ENCODE measurements at regions not wholly inside any gene's neighbourhood (a gene's known extent, or its start where the extent isn't known, plus 50 kb on each side); places are given as distances from the start of the nearest gene placed in this dataset.
A peak's percentile ranks its signal among the peaks of the same experiment; 100 is the strongest.
"Not testable (repeated sequence)": the region's sequence is repeated elsewhere in the genome, so short reads cannot be mapped to it uniquely, and the experiment has no call there.

GRCh38 chrX:41984628-41985027 lies 61.3 kb upstream of the CASK start:
- DNase-seq (ENCODE audit: low spot score), result peak; percentile 7

GRCh38 chrX:41982953-41983352 lies 59.6 kb upstream of the CASK start:
- DNase-seq (ENCODE audit: low spot score), result no peak

- DNase-seq (ENCODE audit: low spot score), result no peak
Observed at GRCh38 chrX:41981481-41982013, 58.2 kb upstream of the CASK start.

- DNase-seq (ENCODE audit: low spot score), result not testable (repeated sequence)
Observed at GRCh38 chrX:41974677-41975076, 51.3 kb upstream of the CASK start.

- no peak for DNase-seq (ENCODE audit: low spot score)
Observed at GRCh38 chrX:41973208-41973607, 49.9 kb upstream of the CASK start.
